HFFc6 (cell line): ENCODE measurements at regions not wholly inside any gene's neighbourhood (a gene's known extent, or its start where the extent isn't known, plus 50 kb on each side); places are given as distances from the start of the nearest gene placed in this dataset.

Experiments used
- DNase-seq: peaks from one replicate; pipeline ENCODE4 v3.0.0-alpha.2; 2018
- H3K27ac Mint-ChIP-seq: 2 replicates; pipeline ENCODE4 v1.8.0; 2020; ENCODE audit warnings: mild to moderate bottlenecking, mixed read lengths
- H3K27me3 Mint-ChIP-seq: 2 replicates; pipeline ENCODE4 v1.8.0; 2021; ENCODE audit warnings: mild to moderate bottlenecking, moderate library complexity, mixed read lengths; ENCODE audit not compliant: insufficient read depth
- H3K36me3 Mint-ChIP-seq: 2 replicates; pipeline ENCODE4 v1.8.0; 2021; ENCODE audit warnings: low read depth, mixed read lengths
- H3K4me1 Mint-ChIP-seq: 2 replicates; pipeline ENCODE4 v1.8.0; 2020; ENCODE audit warnings: low read depth, mixed read lengths
- H3K4me3 Mint-ChIP-seq: 2 replicates; pipeline ENCODE4 v1.8.0; 2020; ENCODE audit warnings: mild to moderate bottlenecking, moderate library complexity, mixed read lengths
- H3K9me3 Mint-ChIP-seq: 2 replicates; pipeline ENCODE4 v1.8.0; 2020; ENCODE audit warnings: mild to moderate bottlenecking, mixed read lengths
- TF ChIP-seq, protein P1 (sequence below): fragments of 200-600 bp; sonication (generic); IDR thresholded peaks from 2 replicates; pipeline ENCODE4 v1.5.0; 2021; ENCODE audit warnings: antibody characterized with exemption, mild to moderate bottlenecking

GRCh38 chr14:104282332-104283196, 144.2 kb downstream of the KIF26A start:
- peaks cover 3% of the 10 kb centered on the region for H3K27me3 Mint-ChIP-seq
- H3K9me3 Mint-ChIP-seq = peaks cover 60% of the 10 kb centered on the region
- H3K4me1 Mint-ChIP-seq = no peaks in the 10 kb centered on the region
- DNase-seq = no peak
- no peak overlapping the region for H3K27ac Mint-ChIP-seq
- H3K4me3 Mint-ChIP-seq = no peak overlapping the region
- TF ChIP-seq, protein P1, sequence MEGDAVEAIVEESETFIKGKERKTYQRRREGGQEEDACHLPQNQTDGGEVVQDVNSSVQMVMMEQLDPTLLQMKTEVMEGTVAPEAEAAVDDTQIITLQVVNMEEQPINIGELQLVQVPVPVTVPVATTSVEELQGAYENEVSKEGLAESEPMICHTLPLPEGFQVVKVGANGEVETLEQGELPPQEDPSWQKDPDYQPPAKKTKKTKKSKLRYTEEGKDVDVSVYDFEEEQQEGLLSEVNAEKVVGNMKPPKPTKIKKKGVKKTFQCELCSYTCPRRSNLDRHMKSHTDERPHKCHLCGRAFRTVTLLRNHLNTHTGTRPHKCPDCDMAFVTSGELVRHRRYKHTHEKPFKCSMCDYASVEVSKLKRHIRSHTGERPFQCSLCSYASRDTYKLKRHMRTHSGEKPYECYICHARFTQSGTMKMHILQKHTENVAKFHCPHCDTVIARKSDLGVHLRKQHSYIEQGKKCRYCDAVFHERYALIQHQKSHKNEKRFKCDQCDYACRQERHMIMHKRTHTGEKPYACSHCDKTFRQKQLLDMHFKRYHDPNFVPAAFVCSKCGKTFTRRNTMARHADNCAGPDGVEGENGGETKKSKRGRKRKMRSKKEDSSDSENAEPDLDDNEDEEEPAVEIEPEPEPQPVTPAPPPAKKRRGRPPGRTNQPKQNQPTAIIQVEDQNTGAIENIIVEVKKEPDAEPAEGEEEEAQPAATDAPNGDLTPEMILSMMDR = no peak
- no peaks in the 10 kb centered on the region for H3K36me3 Mint-ChIP-seq

GRCh38 chr14:104283197-104284106, 145.1 kb downstream of the KIF26A start:
- no peak for DNase-seq
- H3K9me3 Mint-ChIP-seq = peaks cover 58% of the 10 kb centered on the region
- H3K27me3 Mint-ChIP-seq = peaks cover 5% of the 10 kb centered on the region
- no peaks in the 10 kb centered on the region for H3K4me1 Mint-ChIP-seq
- no peak overlapping the region for H3K4me3 Mint-ChIP-seq
- no peaks in the 10 kb centered on the region for H3K36me3 Mint-ChIP-seq
- TF ChIP-seq, protein P1 = no peak
- no peak overlapping the region for H3K27ac Mint-ChIP-seq

DNA sequence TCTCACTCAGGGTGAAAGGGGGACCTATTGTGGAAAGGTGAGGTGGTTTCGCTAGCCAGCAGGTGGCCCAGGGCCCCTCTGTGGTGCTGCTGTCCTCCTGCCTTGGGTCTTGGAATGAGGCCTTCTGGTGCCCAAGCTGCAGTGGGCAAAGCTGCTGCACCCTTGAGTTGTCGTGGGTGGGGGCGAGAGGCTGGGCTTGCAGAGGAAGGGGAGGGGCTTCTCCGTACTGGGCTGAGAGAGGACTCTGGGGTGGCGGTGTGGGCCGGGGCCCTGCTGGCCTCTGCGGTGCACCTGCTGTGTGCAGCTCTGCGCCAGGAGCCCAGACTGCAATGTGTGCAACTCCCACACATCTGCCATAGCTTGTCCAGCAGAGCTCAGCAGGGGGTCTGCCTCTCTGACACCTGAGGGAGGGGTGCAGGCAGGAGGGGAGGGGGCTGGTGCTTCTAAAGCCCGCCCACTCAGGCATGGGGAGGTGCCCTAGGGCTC, 145.8 kb downstream of the KIF26A start:
- no peak for DNase-seq
- Mint-ChIP-seq H3K9me3 (peaks cover 58% of the 10 kb centered on the region), H3K27ac (no peak overlapping the region), H3K4me1 (no peaks in the 10 kb centered on the region), H3K36me3 (peaks cover 6% of the 10 kb centered on the region; the same call in 1 of the 2 replicates), H3K27me3 (peaks cover 5% of the 10 kb centered on the region), H3K4me3 (no peak overlapping the region)
- TF ChIP-seq, protein P1 = no peak

DNA sequence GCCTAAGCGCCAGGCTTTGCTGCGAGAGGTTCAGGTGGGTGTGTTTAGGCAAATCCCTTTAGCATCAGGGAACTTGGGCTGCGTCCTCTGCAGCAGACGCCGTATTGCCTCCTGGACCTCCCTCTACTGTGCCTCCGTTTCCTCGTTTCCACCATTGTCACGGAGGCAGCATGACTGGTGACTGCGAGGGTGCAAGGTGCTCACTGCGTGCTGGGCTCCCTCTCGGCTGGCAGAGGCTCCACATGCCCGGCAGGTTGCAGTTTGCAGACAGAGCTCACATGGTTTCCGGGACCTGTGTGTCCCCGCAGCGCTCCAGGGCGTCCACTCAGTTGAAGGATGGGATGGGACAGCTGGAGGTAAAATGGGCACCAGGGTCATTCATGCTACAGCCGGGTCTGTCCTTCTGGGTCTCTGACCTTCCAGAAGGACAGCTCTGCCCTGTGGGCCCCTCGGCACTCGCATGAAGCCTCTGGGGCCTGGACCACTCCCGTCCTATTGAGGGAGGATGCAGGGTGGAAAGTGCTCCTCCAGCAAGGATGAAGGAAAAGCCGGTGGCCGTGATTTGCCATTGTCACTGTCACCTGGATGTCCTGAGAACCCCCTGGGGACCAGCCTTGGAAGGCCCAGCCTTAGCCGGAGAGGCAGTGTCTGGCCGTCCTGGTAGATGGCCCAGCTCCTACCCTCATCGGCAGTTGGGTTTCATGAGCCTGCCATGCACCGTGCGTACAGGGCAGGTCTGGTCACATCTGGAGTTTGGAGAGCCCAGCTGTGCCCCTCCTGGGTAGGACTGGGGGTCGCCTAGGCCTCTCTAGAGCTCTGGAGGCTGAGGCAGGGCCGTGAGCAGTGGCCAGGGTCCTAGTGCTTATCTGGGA, 146.5 kb downstream of the KIF26A start:
- Mint-ChIP-seq H3K27me3 (peaks cover 5% of the 10 kb centered on the region), H3K36me3 (peaks cover 7% of the 10 kb centered on the region; the same call in 1 of the 2 replicates), H3K9me3 (peaks cover 61% of the 10 kb centered on the region), H3K4me1 (no peaks in the 10 kb centered on the region), H3K4me3 (no peak overlapping the region), H3K27ac (no peak overlapping the region)
- TF ChIP-seq, protein P1 = no peak
- DNase-seq = no peak

- no peak overlapping the region for H3K4me3 Mint-ChIP-seq
- TF ChIP-seq, protein P1 = no peak
Measured at GRCh38 chr14:104285508-104285840, 147.1 kb downstream of the KIF26A start.

More at GRCh38 chr14:104285508-104285840, 147.1 kb downstream of the KIF26A start:
- peaks cover 61% of the 10 kb centered on the region for H3K9me3 Mint-ChIP-seq
- no peak overlapping the region for H3K27ac Mint-ChIP-seq
- DNase-seq = no peak
- H3K27me3 Mint-ChIP-seq = peaks cover 5% of the 10 kb centered on the region
- H3K4me1 Mint-ChIP-seq = no peaks in the 10 kb centered on the region
- peaks cover 10% of the 10 kb centered on the region for H3K36me3 Mint-ChIP-seq
